ENCODE measurements at regions not wholly inside any gene's neighbourhood (a gene's known extent, or its start where the extent isn't known, plus 50 kb on each side); places are given as distances from the start of the nearest gene placed in this dataset.
A peak's percentile ranks its signal among the peaks of the same experiment; 100 is the strongest.
"Not testable (repeated sequence)": the region's sequence is repeated elsewhere in the genome, so short reads cannot be mapped to it uniquely, and the experiment has no call there.

DNA sequence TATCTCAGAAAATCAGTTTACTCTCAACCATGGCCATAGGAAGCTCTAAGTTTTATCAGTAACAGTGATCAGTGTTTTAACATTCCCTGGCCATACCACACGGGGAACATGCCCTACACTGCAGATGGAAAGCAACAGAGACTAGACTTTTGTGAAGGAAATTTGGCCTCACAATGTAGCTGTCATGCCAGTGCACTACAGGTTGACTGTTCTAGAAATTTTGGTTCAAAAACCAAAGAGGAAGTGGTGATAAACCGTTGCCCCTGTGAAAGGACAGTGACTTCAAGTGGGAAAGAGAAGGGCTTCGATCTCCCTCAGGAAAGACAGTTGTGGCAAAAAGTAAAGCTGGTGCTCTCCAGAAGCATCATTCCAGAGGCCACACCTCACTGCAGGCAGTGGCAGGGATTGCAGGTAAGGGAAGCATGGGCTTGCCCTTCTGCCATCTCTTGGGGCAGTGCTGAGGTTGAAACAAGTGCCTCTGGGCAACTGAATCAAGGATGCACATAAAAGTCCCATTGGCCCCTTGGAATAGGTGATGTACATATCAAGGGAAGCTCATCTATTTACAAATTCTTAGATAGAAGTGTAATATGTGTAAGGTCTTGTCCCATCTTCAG, 143.4 kb downstream of the PPIAL4A start:
- H3K9me3 ChIP-seq (ENCODE audit: control insufficient read depth in 2 of 3, low read length in 3 of 3); H3K4me3 Mint-ChIP-seq; POLR2A ChIA-PET; ATAC-seq; H3K9me3 Mint-ChIP-seq; H3K27me3 ChIP-seq (ENCODE audit: control insufficient read depth in 2 of 2, insufficient read depth in 2 of 2, low read length in 2 of 2); H3K27ac Mint-ChIP-seq; H3K4me1 Mint-ChIP-seq; H3K4me1 ChIP-seq (ENCODE audit: control insufficient read depth in 2 of 2, insufficient read depth in 2 of 2, low read length in 2 of 2); H3K4me3 ChIP-seq (ENCODE audit: low read length); intact Hi-C loops (cut with micrococcal nuclease); DNase-seq; H3K27me3 Mint-ChIP-seq; H3K36me3 ChIP-seq (ENCODE audit: control insufficient read depth in 2 of 3, insufficient read depth in 3 of 3, low read length in 3 of 3); H3K36me3 Mint-ChIP-seq; H3K27ac ChIP-seq (ENCODE audit: low read depth, low read length); CTCF ChIA-PET: not testable (repeated sequence)

DNA sequence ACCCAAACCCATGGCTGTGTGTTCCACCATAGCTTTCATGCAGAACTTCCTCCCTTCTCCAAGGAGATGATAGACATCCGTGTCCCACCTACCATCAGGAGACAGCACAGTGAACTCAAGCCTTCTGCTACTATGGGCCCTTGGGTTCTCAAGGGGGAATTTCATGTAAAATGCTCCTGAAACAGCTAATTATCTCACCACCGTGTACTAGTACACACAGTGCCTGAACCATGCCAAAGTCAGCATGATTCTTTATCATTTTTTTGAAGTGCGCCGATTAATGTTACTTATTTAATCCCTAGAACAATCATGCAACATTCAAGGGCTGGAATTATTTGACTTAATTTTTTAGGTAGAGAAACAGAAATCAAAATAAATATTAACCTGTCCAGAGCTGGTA, 147.2 kb downstream of the PPIAL4A start:
- POLR2A ChIA-PET; H3K27me3 ChIP-seq (ENCODE audit: control insufficient read depth in 2 of 2, insufficient read depth in 2 of 2, low read length in 2 of 2); CTCF ChIA-PET; H3K27ac Mint-ChIP-seq; H3K4me3 Mint-ChIP-seq; H3K4me1 ChIP-seq (ENCODE audit: control insufficient read depth in 2 of 2, insufficient read depth in 2 of 2, low read length in 2 of 2); H3K36me3 Mint-ChIP-seq; H3K4me3 ChIP-seq (ENCODE audit: low read length); H3K9me3 ChIP-seq (ENCODE audit: control insufficient read depth in 2 of 3, low read length in 3 of 3); ATAC-seq; H3K9me3 Mint-ChIP-seq; intact Hi-C loops (cut with micrococcal nuclease); H3K27me3 Mint-ChIP-seq; DNase-seq; H3K27ac ChIP-seq (ENCODE audit: low read depth, low read length); H3K4me1 Mint-ChIP-seq; H3K36me3 ChIP-seq (ENCODE audit: control insufficient read depth in 2 of 3, insufficient read depth in 3 of 3, low read length in 3 of 3): not testable (repeated sequence)

DNA sequence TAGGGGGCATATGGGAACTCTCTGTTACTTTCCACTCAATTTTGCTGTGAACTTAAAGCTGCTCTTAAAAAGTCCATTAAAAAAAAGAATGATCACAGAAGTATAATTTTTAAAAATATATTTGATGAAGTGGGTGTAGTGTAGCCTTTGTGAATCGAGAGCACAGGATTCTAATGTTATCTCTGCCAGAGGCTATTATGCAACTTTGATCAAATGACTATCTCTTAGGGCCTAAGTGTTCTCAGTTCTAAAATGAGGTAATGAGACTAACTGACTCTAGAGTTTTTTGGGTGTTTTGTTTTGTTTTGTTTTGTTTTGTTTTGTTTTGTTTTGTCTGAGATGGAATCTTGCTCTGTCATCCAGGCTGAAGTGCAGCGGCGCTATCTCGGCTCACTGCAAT, 143.2 kb downstream of the FAM72B start:
- ATAC-seq; CTCF ChIA-PET; POLR2A ChIA-PET; H3K36me3 Mint-ChIP-seq; H3K4me1 Mint-ChIP-seq; H3K4me3 Mint-ChIP-seq; H3K27me3 ChIP-seq (ENCODE audit: control insufficient read depth in 2 of 2, insufficient read depth in 2 of 2, low read length in 2 of 2); DNase-seq; H3K27me3 Mint-ChIP-seq; H3K36me3 ChIP-seq (ENCODE audit: control insufficient read depth in 2 of 3, insufficient read depth in 3 of 3, low read length in 3 of 3); H3K4me3 ChIP-seq (ENCODE audit: low read length); H3K27ac Mint-ChIP-seq; intact Hi-C loops (cut with micrococcal nuclease); H3K4me1 ChIP-seq (ENCODE audit: control insufficient read depth in 2 of 2, insufficient read depth in 2 of 2, low read length in 2 of 2); H3K27ac ChIP-seq (ENCODE audit: low read depth, low read length); H3K9me3 ChIP-seq (ENCODE audit: control insufficient read depth in 2 of 3, low read length in 3 of 3); H3K9me3 Mint-ChIP-seq: not testable (repeated sequence)

- ATAC-seq, POLR2A ChIA-PET: not testable (repeated sequence)
Observed at GRCh38 chr1:121041497-121041896, 142.6 kb downstream of the FAM72B start.

GRCh38 chr1:121042882-121043281, 141.3 kb downstream of the FAM72B start:
- H3K9me3 Mint-ChIP-seq; CTCF ChIA-PET; H3K27me3 Mint-ChIP-seq; H3K27me3 ChIP-seq (ENCODE audit: control insufficient read depth in 2 of 2, insufficient read depth in 2 of 2, low read length in 2 of 2); H3K9me3 ChIP-seq (ENCODE audit: control insufficient read depth in 2 of 3, low read length in 3 of 3); DNase-seq; H3K36me3 ChIP-seq (ENCODE audit: control insufficient read depth in 2 of 3, insufficient read depth in 3 of 3, low read length in 3 of 3); POLR2A ChIA-PET; H3K27ac ChIP-seq (ENCODE audit: low read depth, low read length); H3K4me1 Mint-ChIP-seq; H3K4me3 ChIP-seq (ENCODE audit: low read length); H3K4me1 ChIP-seq (ENCODE audit: control insufficient read depth in 2 of 2, insufficient read depth in 2 of 2, low read length in 2 of 2); H3K36me3 Mint-ChIP-seq; H3K27ac Mint-ChIP-seq; H3K4me3 Mint-ChIP-seq; intact Hi-C loops (cut with micrococcal nuclease): not testable (repeated sequence)
- peak; percentile 65 for ATAC-seq

More at GRCh38 chr1:121041497-121041896, 142.6 kb downstream of the FAM72B start:
- H3K27ac ChIP-seq (ENCODE audit: low read depth, low read length); H3K4me3 Mint-ChIP-seq; H3K27ac Mint-ChIP-seq; DNase-seq; H3K27me3 Mint-ChIP-seq; H3K4me1 ChIP-seq (ENCODE audit: control insufficient read depth in 2 of 2, insufficient read depth in 2 of 2, low read length in 2 of 2); H3K9me3 Mint-ChIP-seq; H3K4me1 Mint-ChIP-seq; CTCF ChIA-PET; H3K27me3 ChIP-seq (ENCODE audit: control insufficient read depth in 2 of 2, insufficient read depth in 2 of 2, low read length in 2 of 2); H3K36me3 Mint-ChIP-seq; H3K4me3 ChIP-seq (ENCODE audit: low read length); H3K9me3 ChIP-seq (ENCODE audit: control insufficient read depth in 2 of 3, low read length in 3 of 3); intact Hi-C loops (cut with micrococcal nuclease); H3K36me3 ChIP-seq (ENCODE audit: control insufficient read depth in 2 of 3, insufficient read depth in 3 of 3, low read length in 3 of 3): not testable (repeated sequence)

DNA sequence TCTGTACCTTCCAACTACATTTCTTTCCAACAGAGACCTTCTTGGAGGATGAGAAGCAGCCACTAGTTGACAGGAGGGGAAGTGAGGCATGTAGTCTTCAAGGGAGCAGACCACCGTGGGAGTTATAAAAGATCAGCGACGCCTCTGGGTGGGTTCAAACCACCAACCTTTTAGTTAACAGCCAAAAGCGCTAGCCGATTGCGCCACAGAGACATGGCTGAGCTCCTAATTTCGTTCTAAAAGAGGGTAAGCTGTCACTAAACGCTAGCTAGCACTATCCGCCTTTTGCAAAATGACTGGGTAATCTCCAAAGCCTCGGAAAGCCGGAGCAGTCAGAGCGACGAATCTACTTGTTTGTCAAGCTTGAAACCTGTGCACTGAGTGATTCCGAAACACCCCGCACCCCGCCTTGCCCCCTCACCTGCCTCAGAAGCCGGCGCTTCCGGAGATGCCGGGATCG, 135.8 kb downstream of the FAM72B start:
- CTCF ChIA-PET; H3K4me1 ChIP-seq (ENCODE audit: control insufficient read depth in 2 of 2, insufficient read depth in 2 of 2, low read length in 2 of 2); H3K4me3 ChIP-seq (ENCODE audit: low read length); POLR2A ChIA-PET; H3K9me3 ChIP-seq (ENCODE audit: control insufficient read depth in 2 of 3, low read length in 3 of 3); H3K36me3 ChIP-seq (ENCODE audit: control insufficient read depth in 2 of 3, insufficient read depth in 3 of 3, low read length in 3 of 3); ATAC-seq; H3K36me3 Mint-ChIP-seq; H3K9me3 Mint-ChIP-seq; H3K27me3 ChIP-seq (ENCODE audit: control insufficient read depth in 2 of 2, insufficient read depth in 2 of 2, low read length in 2 of 2); H3K27ac ChIP-seq (ENCODE audit: low read depth, low read length); intact Hi-C loops (cut with micrococcal nuclease): not testable (repeated sequence)
- peaks cover 0 to 15% (median 9%) of the 10 kb centered on the region in 7 donors for H3K4me1 Mint-ChIP-seq
- H3K27ac Mint-ChIP-seq, result peak overlapping the region in 1 of 9 donors; percentile 65
- DNase-seq, result peak in 3 of 9 donors; percentile 7 to 23 (median 10)
- H3K4me3 Mint-ChIP-seq, result peak overlapping the region in 6 of 10 donors; percentile 9 to 67 (median 36)
- H3K27me3 Mint-ChIP-seq, result peaks cover 5 to 21% (median 13%) of the 10 kb centered on the region in 5 donors

DNA sequence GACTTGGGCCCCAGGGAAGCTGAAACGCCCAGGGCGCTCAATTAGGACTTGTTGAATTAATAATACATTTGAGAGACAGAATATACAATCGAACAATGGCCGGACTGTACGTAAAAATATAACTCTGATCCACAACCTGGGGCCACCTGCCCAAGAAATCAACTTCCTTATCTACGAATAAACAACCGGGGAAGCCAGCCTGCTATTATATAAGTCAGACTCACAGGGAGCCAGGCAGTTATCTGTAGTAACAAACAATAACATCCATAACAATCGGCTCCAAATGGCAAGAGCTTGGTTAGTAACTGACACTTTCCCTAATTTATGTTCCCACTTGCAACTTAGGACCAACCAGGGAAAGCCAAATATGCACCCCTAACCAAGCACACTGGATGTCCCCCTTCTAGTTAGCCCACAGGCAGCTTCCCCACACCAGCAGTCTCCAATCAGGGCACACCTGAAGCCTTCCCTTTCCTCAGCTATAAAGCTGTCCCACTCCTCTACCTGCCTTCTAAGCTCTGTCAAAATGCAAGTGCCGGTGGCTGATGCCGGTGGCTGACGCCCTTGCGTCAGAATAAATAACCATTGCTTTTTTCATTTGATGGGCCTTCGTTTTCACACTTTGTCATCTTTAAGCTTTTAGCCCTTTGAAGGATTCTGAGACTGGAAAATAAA, 135.2 kb downstream of the FAM72B start:
- peak overlapping the region in 5 of 10 donors; percentile 9 to 67 (median 39) for H3K4me3 Mint-ChIP-seq
- H3K27me3 ChIP-seq (ENCODE audit: control insufficient read depth in 2 of 2, insufficient read depth in 2 of 2, low read length in 2 of 2); intact Hi-C loops (cut with micrococcal nuclease); CTCF ChIA-PET; H3K4me1 ChIP-seq (ENCODE audit: control insufficient read depth in 2 of 2, insufficient read depth in 2 of 2, low read length in 2 of 2); H3K9me3 Mint-ChIP-seq; POLR2A ChIA-PET; DNase-seq; H3K36me3 ChIP-seq (ENCODE audit: control insufficient read depth in 2 of 3, insufficient read depth in 3 of 3, low read length in 3 of 3); H3K4me3 ChIP-seq (ENCODE audit: low read length); H3K36me3 Mint-ChIP-seq; H3K27ac ChIP-seq (ENCODE audit: low read depth, low read length); H3K9me3 ChIP-seq (ENCODE audit: control insufficient read depth in 2 of 3, low read length in 3 of 3); ATAC-seq: not testable (repeated sequence)
- peak overlapping the region in 1 of 9 donors; percentile 65 for H3K27ac Mint-ChIP-seq
- peaks cover 0 to 15% (median 9%) of the 10 kb centered on the region in 7 donors for H3K4me1 Mint-ChIP-seq
- H3K27me3 Mint-ChIP-seq, result peaks cover 5 to 19% (median 13%) of the 10 kb centered on the region in 5 donors
